Ishikawa (cell line): ENCODE measurements at regions not wholly inside any gene's neighbourhood (a gene's known extent, or its start where the extent isn't known, plus 50 kb on each side); places are given as distances from the start of the nearest gene placed in this dataset.

Experiments used
- CEBPB ChIP-seq: IDR thresholded peaks from 2 replicates; pipeline ENCODE4 v1.6.1; 2012
- CREB1 ChIP-seq: IDR thresholded peaks from 2 replicates; pipeline ENCODE4 v1.6.1; 2012; ENCODE audit warnings: low read depth
- EGR1 ChIP-seq: IDR thresholded peaks from 2 replicates; pipeline ENCODE4 v1.6.1; 2012
- EP300 ChIP-seq: IDR thresholded peaks from 2 replicates; pipeline ENCODE4 v1.6.1; 2012; ENCODE audit warnings: borderline replicate concordance
- FOXM1 ChIP-seq: IDR thresholded peaks from 2 replicates; pipeline ENCODE4 v1.6.1; 2012; ENCODE audit warnings: low read depth, borderline replicate concordance
- NFIC ChIP-seq: IDR thresholded peaks from 2 replicates; pipeline ENCODE4 v1.6.1; 2012
- RAD21 ChIP-seq: IDR thresholded peaks from 2 replicates; pipeline ENCODE4 v1.6.1; 2012; ENCODE audit warnings: low read depth
- TAF1 ChIP-seq: IDR thresholded peaks from 2 replicates; pipeline ENCODE4 v1.6.1; 2012; ENCODE audit warnings: low read depth, mild to moderate bottlenecking
- TCF12 ChIP-seq: IDR thresholded peaks from 2 replicates; pipeline ENCODE4 v1.6.1; 2012; ENCODE audit warnings: low read depth
- TEAD4 ChIP-seq: IDR thresholded peaks from 2 replicates; pipeline ENCODE4 v1.6.1; 2012
- YY1 ChIP-seq: IDR thresholded peaks from 2 replicates; pipeline ENCODE4 v1.6.1; 2012; ENCODE audit warnings: low read depth
- ZBTB7A ChIP-seq: IDR thresholded peaks from 2 replicates; pipeline ENCODE4 v1.6.1; 2012; ENCODE audit warnings: low read depth
- TF ChIP-seq, protein P1 (sequence below): IDR thresholded peaks from 2 replicates; pipeline ENCODE4 v1.6.1; 2012
- TF ChIP-seq, protein P2 (sequence below): IDR thresholded peaks from 2 replicates; pipeline ENCODE4 v1.6.1; 2012; ENCODE audit warnings: low read depth, mild to moderate bottlenecking
- TF ChIP-seq, protein P3 (sequence below): IDR thresholded peaks from 2 replicates; pipeline ENCODE4 v1.6.1; 2012

DNA sequence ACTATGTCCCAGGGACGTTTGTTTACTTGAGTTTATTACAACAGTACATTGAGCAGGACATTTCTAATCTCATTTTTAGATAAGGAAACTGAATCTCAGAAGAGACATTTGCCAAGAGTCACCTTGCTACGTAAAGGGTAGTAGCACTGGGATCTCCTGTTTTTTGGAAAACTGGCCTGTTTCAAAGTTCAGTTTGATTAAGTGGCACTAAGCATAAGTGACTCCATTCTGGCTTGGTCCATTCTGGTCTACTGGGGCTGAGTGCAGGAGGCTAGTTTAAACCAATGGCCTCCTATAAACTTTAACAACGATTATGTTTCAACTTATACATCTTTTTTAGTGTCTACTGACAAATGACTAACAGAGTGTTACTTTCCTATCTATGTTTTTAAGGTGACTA lies 382.5 kb downstream of the ANKRD50 start:
- TF ChIP-seq TAF1 = no peak

DNA sequence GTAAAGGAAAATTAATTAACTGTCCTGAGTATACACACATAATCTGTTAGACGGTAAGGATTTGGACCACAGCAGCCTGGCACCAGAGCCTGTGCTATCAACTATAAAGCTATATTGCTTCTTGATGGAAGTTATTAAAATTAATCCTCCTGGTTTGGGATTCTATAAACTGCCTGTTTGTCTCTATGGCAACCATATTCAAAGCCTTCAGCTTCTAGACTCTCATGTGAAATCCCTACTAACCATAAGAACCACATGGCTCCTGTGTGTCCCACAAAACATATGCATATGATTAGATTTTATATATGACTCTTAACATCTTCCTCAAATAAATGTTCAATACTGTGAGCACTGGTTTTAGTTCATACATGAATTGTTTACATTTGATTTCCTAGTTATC lies 380.8 kb downstream of the ANKRD50 start:
- no peak for TF ChIP-seq NFIC
- no peak for TF ChIP-seq EGR1
- TF ChIP-seq ZBTB7A = no peak
- no peak for TF ChIP-seq TCF12
- TF ChIP-seq, protein P1, sequence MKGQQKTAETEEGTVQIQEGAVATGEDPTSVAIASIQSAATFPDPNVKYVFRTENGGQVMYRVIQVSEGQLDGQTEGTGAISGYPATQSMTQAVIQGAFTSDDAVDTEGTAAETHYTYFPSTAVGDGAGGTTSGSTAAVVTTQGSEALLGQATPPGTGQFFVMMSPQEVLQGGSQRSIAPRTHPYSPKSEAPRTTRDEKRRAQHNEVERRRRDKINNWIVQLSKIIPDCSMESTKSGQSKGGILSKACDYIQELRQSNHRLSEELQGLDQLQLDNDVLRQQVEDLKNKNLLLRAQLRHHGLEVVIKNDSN = no peak
- TF ChIP-seq, protein P2, sequence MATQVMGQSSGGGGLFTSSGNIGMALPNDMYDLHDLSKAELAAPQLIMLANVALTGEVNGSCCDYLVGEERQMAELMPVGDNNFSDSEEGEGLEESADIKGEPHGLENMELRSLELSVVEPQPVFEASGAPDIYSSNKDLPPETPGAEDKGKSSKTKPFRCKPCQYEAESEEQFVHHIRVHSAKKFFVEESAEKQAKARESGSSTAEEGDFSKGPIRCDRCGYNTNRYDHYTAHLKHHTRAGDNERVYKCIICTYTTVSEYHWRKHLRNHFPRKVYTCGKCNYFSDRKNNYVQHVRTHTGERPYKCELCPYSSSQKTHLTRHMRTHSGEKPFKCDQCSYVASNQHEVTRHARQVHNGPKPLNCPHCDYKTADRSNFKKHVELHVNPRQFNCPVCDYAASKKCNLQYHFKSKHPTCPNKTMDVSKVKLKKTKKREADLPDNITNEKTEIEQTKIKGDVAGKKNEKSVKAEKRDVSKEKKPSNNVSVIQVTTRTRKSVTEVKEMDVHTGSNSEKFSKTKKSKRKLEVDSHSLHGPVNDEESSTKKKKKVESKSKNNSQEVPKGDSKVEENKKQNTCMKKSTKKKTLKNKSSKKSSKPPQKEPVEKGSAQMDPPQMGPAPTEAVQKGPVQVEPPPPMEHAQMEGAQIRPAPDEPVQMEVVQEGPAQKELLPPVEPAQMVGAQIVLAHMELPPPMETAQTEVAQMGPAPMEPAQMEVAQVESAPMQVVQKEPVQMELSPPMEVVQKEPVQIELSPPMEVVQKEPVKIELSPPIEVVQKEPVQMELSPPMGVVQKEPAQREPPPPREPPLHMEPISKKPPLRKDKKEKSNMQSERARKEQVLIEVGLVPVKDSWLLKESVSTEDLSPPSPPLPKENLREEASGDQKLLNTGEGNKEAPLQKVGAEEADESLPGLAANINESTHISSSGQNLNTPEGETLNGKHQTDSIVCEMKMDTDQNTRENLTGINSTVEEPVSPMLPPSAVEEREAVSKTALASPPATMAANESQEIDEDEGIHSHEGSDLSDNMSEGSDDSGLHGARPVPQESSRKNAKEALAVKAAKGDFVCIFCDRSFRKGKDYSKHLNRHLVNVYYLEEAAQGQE = no peak
- no peak for TF ChIP-seq TAF1
- TF ChIP-seq TEAD4 = no peak
- TF ChIP-seq EP300 = no peak
- TF ChIP-seq, protein P3, sequence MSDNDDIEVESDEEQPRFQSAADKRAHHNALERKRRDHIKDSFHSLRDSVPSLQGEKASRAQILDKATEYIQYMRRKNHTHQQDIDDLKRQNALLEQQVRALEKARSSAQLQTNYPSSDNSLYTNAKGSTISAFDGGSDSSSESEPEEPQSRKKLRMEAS = no peak
- TF ChIP-seq FOXM1 = no peak
- no peak for TF ChIP-seq RAD21
- no peak for TF ChIP-seq CEBPB
- TF ChIP-seq YY1 = no peak
- no peak for TF ChIP-seq CREB1

DNA sequence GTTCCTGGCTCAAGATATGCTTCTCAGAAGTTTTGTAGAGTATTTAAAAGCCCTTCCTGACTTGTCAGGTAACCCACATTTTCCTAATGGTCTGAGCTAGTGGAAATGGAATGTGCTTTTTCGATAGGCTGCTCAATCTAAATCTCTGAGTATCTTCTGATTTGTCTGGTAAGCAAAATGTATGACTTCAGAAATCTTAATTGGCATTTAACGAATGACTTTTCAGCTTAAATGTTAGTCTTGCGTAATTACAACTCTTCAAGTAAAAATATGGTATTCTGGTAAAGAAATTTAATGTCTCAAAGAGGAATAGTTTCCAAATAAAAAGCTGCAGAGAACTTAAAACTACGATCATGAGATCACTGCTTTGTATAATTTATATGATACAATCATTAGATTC lies 379.1 kb downstream of the ANKRD50 start:
- TF ChIP-seq EGR1 = no peak
- no peak for TF ChIP-seq TEAD4

DNA sequence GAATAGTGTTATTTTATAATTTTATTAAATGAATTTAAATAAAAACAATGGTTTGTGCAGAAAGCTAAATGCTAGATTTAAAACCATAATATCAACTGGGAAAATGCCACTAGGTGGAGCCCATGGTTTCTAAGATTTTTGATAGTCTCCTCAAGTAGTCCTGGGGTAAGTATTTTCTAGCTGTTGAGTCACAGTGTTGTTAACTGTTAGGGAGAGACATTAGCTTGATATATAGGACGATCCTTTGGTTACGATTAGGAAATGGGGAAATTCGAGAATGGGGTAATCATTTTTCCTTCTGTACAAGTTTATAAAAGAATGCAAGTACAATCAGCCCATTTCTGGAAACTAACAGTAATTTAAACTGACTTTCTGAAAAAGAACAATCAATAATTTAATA lies 378.4 kb downstream of the ANKRD50 start:
- peak; percentile 82 for TF ChIP-seq RAD21
- TF ChIP-seq ZBTB7A = no peak

DNA sequence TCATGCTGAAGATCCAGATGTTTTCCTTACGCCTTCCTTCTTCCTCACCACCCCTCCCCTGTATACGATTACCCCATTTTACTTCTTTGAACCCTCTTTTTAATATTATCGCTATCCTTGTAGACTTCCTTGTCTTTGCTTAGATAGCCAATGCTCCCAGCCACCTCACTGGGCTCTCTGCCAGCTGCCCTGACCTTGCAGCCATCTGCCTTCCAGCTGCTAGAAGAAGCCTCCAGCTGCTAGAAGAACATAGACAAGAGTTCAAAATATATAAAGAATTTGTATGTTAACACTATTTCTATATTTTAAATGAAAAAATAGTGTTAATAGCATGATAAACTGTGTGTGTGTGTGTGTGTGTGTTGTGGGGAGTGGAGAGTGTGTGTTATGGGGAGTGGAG lies 374.7 kb downstream of the ANKRD50 start:
- no peak for TF ChIP-seq ZBTB7A
- TF ChIP-seq, protein P1 = no peak
- no peak for TF ChIP-seq FOXM1
- no peak for TF ChIP-seq EP300
- TF ChIP-seq TAF1 = no peak
- no peak for TF ChIP-seq EGR1
- no peak for TF ChIP-seq CEBPB
- TF ChIP-seq NFIC = 0 out of 2 replicates have a peak, but pooled peaks have one; percentile 17
- no peak for TF ChIP-seq TEAD4

DNA sequence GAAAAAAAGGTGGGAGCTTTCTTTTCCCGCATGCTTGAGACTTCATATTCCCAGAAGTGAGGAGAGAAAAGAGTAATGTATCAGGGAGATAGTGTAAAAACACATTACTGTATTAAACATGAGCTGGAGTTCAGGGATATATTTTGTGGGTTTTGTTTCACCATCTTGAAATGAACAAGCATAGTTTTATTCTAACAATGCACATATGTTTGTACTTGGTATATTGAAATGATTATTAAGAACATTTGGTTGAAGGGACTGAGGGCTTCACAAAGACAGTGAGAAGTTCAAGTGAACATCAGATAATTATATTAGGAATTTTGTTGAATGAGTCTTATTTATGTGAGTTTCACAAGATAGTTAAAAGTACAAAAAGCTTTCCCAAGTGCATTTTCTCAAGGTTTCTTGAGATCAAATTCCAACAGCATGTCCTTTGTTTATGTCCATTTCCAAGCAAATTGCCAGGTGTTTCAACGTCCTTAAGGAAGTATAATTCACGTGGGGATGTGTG lies 368.8 kb downstream of the ANKRD50 start:
- TF ChIP-seq NFIC = no peak
- TF ChIP-seq RAD21 = no peak
- TF ChIP-seq, protein P1 = no peak
- TF ChIP-seq EGR1 = no peak
- TF ChIP-seq EP300 = no peak
- TF ChIP-seq CREB1 = no peak
- TF ChIP-seq, protein P2 = no peak
- no peak for TF ChIP-seq TEAD4
- no peak for TF ChIP-seq TCF12
- TF ChIP-seq, protein P3 = no peak
- no peak for TF ChIP-seq FOXM1
- no peak for TF ChIP-seq ZBTB7A
- no peak for TF ChIP-seq CEBPB
- no peak for TF ChIP-seq YY1
- no peak for TF ChIP-seq TAF1
